OCI-LY3 (cell line): ENCODE measurements at regions not wholly inside any gene's neighbourhood (a gene's known extent, or its start where the extent isn't known, plus 50 kb on each side); places are given as distances from the start of the nearest gene placed in this dataset.

Experiments
- CTCF ChIP-seq: fragments of 200-600, 300-600 bp; sonication (generic); IDR thresholded peaks from 2 replicates; pipeline ENCODE4 v1.5.1; 2014; ENCODE audit warnings: antibody characterized with exemption, low read length, low read depth
- EZH2phosphoT487 ChIP-seq: fragments of 200-600 bp; shearing (Covaris generic); IDR thresholded peaks from 2 replicates; pipeline ENCODE4 v1.6.1; 2018; ENCODE audit warnings: antibody characterized with exemption, mixed run types, low read depth

DNA sequence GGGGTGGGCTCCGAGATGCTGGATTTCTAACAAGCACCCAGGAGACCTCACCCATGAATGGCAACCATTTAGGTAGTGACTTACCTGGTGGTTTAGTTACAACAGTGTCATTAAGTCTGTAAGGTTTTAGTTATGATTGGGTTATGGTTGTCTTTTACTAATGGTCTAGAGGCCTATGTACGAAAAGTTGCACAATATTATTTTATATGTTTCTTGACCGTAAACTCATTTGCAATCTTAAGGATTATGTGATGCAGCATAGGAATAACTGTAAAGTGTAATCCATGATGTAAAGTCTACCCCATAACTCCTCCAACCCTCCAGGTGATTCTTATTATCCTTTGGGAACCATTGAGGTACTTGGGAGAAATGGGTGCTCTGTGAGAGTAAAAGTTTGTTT, 155.4 kb upstream of the ZEB2 start:
- TF ChIP-seq CTCF (no peak), EZH2phosphoT487 (no peak)
